A673 (cell line): ENCODE measurements at regions not wholly inside any gene's neighbourhood (a gene's known extent, or its start where the extent isn't known, plus 50 kb on each side); places are given as distances from the start of the nearest gene placed in this dataset.

Experiments used
- CTCF ChIP-seq: fragments of 300-800, 200-600 bp; sonication (generic); conservative IDR thresholded peaks from 2 replicates; pipeline ENCODE4 v1.5.1; 2017; ENCODE audit warnings: low read depth, mild to moderate bottlenecking, antibody characterized with exemption, low read length, moderate library complexity, mixed read lengths
- EZH2 ChIP-seq: fragments of 200-600 bp; sonication (generic); IDR thresholded peaks from 2 replicates; pipeline ENCODE4 v1.6.1; 2017; ENCODE audit warnings: borderline replicate concordance, low read depth, mild to moderate bottlenecking, mixed read lengths, antibody characterized with exemption, low read length; ENCODE audit not compliant: poor library complexity, severe bottlenecking

- TF ChIP-seq CTCF (no peak), EZH2 (no peak)
Measured at GRCh38 chr5:111676466-111676865, 80.5 kb downstream of the NREP start.
